ENCODE measurements at regions not wholly inside any gene's neighbourhood (a gene's known extent, or its start where the extent isn't known, plus 50 kb on each side); places are given as distances from the start of the nearest gene placed in this dataset.

DNA sequence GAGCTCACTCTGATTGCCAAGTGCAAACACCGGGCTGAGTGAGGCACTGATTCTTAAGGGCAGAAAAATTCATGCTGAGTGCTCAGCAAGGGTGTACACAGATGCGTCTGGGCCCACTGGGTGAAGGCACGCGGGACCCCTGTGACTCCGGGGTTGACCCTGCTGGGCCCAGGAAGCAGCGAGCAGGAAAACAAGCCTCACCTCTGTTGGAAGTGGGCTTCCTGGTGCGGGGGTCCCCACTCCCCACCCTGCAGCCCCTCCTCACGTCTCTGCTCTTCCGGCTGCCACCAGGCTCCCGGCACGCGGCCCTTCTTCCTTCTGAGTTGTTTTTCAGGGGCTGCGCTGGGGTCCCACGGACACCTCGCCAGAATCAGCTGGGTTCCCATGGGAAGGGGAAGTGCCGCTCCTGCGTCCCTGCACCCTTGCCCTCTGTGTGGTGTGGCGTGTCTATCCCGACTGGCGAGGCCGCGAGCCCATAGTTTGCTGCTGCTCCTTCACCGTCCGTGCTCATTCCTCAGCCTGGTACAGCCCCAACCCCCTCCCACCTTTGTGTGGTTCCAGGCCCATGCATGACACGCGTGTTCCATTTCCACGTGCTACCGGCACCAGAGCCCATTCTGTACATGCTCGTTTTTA, 80.6 kb upstream of the BHLHE23 start:
- TF ChIP-seq, protein P1, sequence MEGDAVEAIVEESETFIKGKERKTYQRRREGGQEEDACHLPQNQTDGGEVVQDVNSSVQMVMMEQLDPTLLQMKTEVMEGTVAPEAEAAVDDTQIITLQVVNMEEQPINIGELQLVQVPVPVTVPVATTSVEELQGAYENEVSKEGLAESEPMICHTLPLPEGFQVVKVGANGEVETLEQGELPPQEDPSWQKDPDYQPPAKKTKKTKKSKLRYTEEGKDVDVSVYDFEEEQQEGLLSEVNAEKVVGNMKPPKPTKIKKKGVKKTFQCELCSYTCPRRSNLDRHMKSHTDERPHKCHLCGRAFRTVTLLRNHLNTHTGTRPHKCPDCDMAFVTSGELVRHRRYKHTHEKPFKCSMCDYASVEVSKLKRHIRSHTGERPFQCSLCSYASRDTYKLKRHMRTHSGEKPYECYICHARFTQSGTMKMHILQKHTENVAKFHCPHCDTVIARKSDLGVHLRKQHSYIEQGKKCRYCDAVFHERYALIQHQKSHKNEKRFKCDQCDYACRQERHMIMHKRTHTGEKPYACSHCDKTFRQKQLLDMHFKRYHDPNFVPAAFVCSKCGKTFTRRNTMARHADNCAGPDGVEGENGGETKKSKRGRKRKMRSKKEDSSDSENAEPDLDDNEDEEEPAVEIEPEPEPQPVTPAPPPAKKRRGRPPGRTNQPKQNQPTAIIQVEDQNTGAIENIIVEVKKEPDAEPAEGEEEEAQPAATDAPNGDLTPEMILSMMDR (conservative IDR thresholded peaks at IDR 0.05): no peak
- no peak for TF ChIP-seq ZFX (IDR thresholded peaks at IDR 0.05)

Data from C4-2B (cell line).